Tibial nerve (tissue), 4 donors: ENCODE measurements at regions not wholly inside any gene's neighbourhood (a gene's known extent, or its start where the extent isn't known, plus 50 kb on each side); places are given as distances from the start of the nearest gene placed in this dataset.

ENCODE experiments used
- CTCF ChIP-seq, 5 experiments: fragments of 200-600 bp in 3 of 5; fragments of 450-650 bp in 2 of 5; sonication (generic) in 3 of 5; IDR thresholded peaks; one replicate each; pipeline ENCODE4 v1.5.1; 2016 to 2019; ENCODE audit warnings: antibody characterized with exemption in 5 of 5, mild to moderate bottlenecking in 3 of 5, moderate library complexity in 2 of 5
- EP300 ChIP-seq, 2 donors: sonication (generic); formaldehyde crosslinking; IDR thresholded peaks; one replicate each; pipeline ENCODE4 v1.6.1; 2017; ENCODE audit warnings: antibody characterized with exemption in 2 of 2, mild to moderate bottlenecking in 1 of 2
- POLR2A ChIP-seq, 2 donors: fragments of 450-650 bp; IDR thresholded peaks; one replicate each; pipeline ENCODE4 v1.6.1; 2017; ENCODE audit warnings: antibody characterized with exemption in 2 of 2, mild to moderate bottlenecking in 2 of 2, moderate library complexity in 2 of 2

DNA sequence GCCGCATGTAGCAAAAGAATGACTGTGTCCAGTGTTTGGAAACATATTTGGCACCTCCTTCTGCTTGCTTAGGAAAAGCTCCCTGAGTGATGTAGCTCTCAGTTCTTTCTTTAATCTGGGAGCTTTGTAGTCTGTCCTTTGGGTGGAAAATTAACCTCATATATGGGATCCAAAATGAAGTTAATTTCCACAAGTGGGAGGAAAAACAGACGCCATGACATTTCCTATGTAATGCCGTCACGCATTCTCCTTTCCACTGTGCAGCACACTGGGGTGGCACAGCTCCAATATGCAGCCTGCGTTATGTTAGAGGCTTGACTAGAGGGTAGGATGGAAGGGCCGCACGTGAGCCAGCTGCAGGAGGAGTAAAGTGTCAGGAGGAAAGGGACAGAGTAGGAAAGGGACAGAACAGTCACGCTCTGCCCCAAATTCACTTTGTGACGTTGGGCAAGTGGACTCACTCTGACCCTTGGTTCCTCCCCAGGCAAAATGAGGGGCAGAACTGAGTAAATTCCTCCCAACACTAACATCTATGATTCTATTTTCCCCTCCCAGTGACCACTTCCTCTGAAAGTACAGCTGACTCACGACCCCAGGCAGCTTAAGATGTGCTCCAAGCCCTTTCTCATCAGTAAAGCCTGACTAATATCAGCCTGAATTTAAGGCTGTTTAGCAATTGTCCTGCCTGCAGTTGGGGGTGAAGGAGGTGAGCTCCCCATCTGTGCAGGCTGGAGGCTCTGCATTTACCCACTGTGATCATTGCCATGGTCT, 176.5 kb upstream of the PFN2 start:
- TF ChIP-seq CTCF (IDR thresholded peaks at IDR 0.05), result no peak
- no peak for TF ChIP-seq EP300 (IDR thresholded peaks at IDR 0.05)
- no peak for TF ChIP-seq POLR2A (IDR thresholded peaks at IDR 0.05)
